ENCODE measurements at regions not wholly inside any gene's neighbourhood (a gene's known extent, or its start where the extent isn't known, plus 50 kb on each side); places are given as distances from the start of the nearest gene placed in this dataset.

- TF ChIP-seq POLR2AphosphoS5 (IDR thresholded peaks at IDR 0.05) (no peak), CTCF (IDR thresholded peaks at IDR 0.05) (no peak), POLR2A (IDR thresholded peaks at IDR 0.05) (no peak)
Observed at GRCh38 chr7:12519682-12520009, 50.9 kb upstream of the SCIN start.
